Liver (tissue), 7 donors: ENCODE measurements at regions not wholly inside any gene's neighbourhood (a gene's known extent, or its start where the extent isn't known, plus 50 kb on each side); places are given as distances from the start of the nearest gene placed in this dataset.

Source experiments
- DNase-seq: peaks from one replicate; pipeline ENCODE4 v3.0.0-alpha.2; 2017; ENCODE audit warnings: low spot score
- H3K27ac ChIP-seq, 2 donors: one replicate each; pipeline ENCODE4 v1.7.0; 2013; ENCODE audit warnings: inconsistent platforms in 2 of 2, low read length in 2 of 2, control low read depth in 1 of 2, low read depth in 1 of 2, mild to moderate bottlenecking in 1 of 2
- H3K27me3 ChIP-seq, 4 donors: one replicate each; pipeline versions ENCODE4 v1.6.1 to v1.7.0; 2013; ENCODE audit warnings: low read length in 3 of 4, inconsistent platforms in 1 of 4, mild to moderate bottlenecking in 1 of 4, moderate library complexity in 1 of 4; ENCODE audit not compliant: control insufficient read depth in 4 of 4, insufficient read depth in 4 of 4
- H3K36me3 ChIP-seq, 4 donors: one replicate each; pipeline versions ENCODE4 v1.6.1 to v1.7.0; 2013; ENCODE audit warnings: low read length in 3 of 4, mild to moderate bottlenecking in 3 of 4, low read depth in 1 of 4, moderate library complexity in 1 of 4; ENCODE audit not compliant: control insufficient read depth in 4 of 4, insufficient read depth in 3 of 4
- H3K4me1 ChIP-seq, 4 donors: one replicate each; pipeline versions ENCODE4 v1.6.1 to v1.7.0; 2013; ENCODE audit warnings: low read length in 3 of 4, mild to moderate bottlenecking in 3 of 4, moderate library complexity in 1 of 4; ENCODE audit not compliant: control insufficient read depth in 4 of 4, insufficient read depth in 4 of 4
- H3K4me3 ChIP-seq, 3 donors: one replicate each; pipeline versions ENCODE4 v1.6.1 to v1.7.0; 2013; ENCODE audit warnings: low read length in 3 of 3, control low read depth in 1 of 3, low read depth in 1 of 3, mild to moderate bottlenecking in 1 of 3
- H3K9ac ChIP-seq, 2 donors: one replicate each; pipeline ENCODE4 v1.7.0; 2013; ENCODE audit warnings: low read length in 2 of 2, mild to moderate bottlenecking in 2 of 2, moderate library complexity in 2 of 2, control low read depth in 1 of 2, low read depth in 1 of 2
- H3K9me3 ChIP-seq, 4 donors: one replicate each; pipeline versions ENCODE4 v1.6.1 to v1.7.0; 2013; ENCODE audit warnings: low read length in 3 of 4; ENCODE audit not compliant: control insufficient read depth in 4 of 4
- EGR1 ChIP-seq, 2 donors: IDR thresholded peaks; 2 replicates each; pipeline ENCODE4 v1.6.1; 2016 to 2018; ENCODE audit warnings: antibody characterized with exemption in 2 of 2, low read depth in 2 of 2
- FOXA1 ChIP-seq: IDR thresholded peaks from 2 replicates; pipeline ENCODE4 v1.6.1; 2016; ENCODE audit warnings: antibody characterized with exemption
- FOXA2 ChIP-seq: IDR thresholded peaks from 2 replicates; pipeline ENCODE4 v1.6.1; 2016; ENCODE audit warnings: antibody characterized with exemption
- GABPA ChIP-seq, 2 donors: IDR thresholded peaks in 1 of 2; conservative IDR thresholded peaks in 1 of 2; 2 replicates each; pipeline ENCODE4 v1.6.1; 2016; ENCODE audit warnings: antibody characterized with exemption in 2 of 2, mild to moderate bottlenecking in 1 of 2, moderate library complexity in 1 of 2
- HNF4A ChIP-seq, 2 donors: conservative IDR thresholded peaks; 2 replicates each; pipeline ENCODE4 v1.6.1; 2016; ENCODE audit warnings: antibody characterized with exemption in 2 of 2, mild to moderate bottlenecking in 2 of 2
- HNF4G ChIP-seq: IDR thresholded peaks from 2 replicates; pipeline ENCODE4 v1.6.1; 2016; ENCODE audit warnings: antibody characterized with exemption
- JUND ChIP-seq, 2 donors: IDR thresholded peaks; 2 replicates each; pipeline ENCODE4 v1.6.1; 2016; ENCODE audit warnings: antibody characterized with exemption in 2 of 2
- NR2F2 ChIP-seq: IDR thresholded peaks from 2 replicates; pipeline ENCODE4 v1.6.1; 2016; ENCODE audit warnings: antibody characterized with exemption
- RAD21 ChIP-seq, 2 donors: IDR thresholded peaks; 2 replicates each; pipeline ENCODE4 v1.6.1; 2016; ENCODE audit warnings: antibody characterized with exemption in 2 of 2, mild to moderate bottlenecking in 2 of 2
- RXRA ChIP-seq, 2 donors: IDR thresholded peaks; 2 replicates each; pipeline ENCODE4 v1.6.1; 2017 to 2018; ENCODE audit warnings: antibody characterized with exemption in 2 of 2, mild to moderate bottlenecking in 1 of 2
- SP1 ChIP-seq: IDR thresholded peaks from 2 replicates; pipeline ENCODE4 v1.6.1; 2018; ENCODE audit warnings: antibody characterized with exemption, mild to moderate bottlenecking
- TAF1 ChIP-seq: conservative IDR thresholded peaks from 2 replicates; pipeline ENCODE4 v1.6.1; 2016; ENCODE audit warnings: antibody characterized with exemption, mild to moderate bottlenecking
- YY1 ChIP-seq: IDR thresholded peaks from 2 replicates; pipeline ENCODE4 v1.6.1; 2016; ENCODE audit warnings: antibody characterized with exemption, mild to moderate bottlenecking
- TF ChIP-seq, protein P1 (sequence below): IDR thresholded peaks from 2 replicates; pipeline ENCODE4 v1.6.1; 2016; ENCODE audit warnings: antibody characterized with exemption
- TF ChIP-seq, protein P2 (sequence below): IDR thresholded peaks from 2 replicates; pipeline ENCODE4 v1.6.1; 2016; ENCODE audit warnings: antibody characterized with exemption
- TF ChIP-seq, protein P3 (sequence below): IDR thresholded peaks from 2 replicates; pipeline ENCODE4 v1.6.1; 2016; ENCODE audit warnings: antibody characterized with exemption
- TF ChIP-seq, protein P4 (sequence below): fragments of 150-350 bp; IDR thresholded peaks from 2 replicates; pipeline ENCODE4 v1.5.1; 2017; ENCODE audit warnings: improper control_type of control experiment, low read depth, low read length; ENCODE audit not compliant: missing input control
- TF ChIP-seq, protein P5 (sequence below): IDR thresholded peaks from 2 replicates; pipeline ENCODE4 v1.6.1; 2016; ENCODE audit warnings: antibody characterized with exemption, mild to moderate bottlenecking
- donor health status: healthy.
- donor health status: healthy.
- donor health status: healthy.
- donor health status: healthy.

DNA sequence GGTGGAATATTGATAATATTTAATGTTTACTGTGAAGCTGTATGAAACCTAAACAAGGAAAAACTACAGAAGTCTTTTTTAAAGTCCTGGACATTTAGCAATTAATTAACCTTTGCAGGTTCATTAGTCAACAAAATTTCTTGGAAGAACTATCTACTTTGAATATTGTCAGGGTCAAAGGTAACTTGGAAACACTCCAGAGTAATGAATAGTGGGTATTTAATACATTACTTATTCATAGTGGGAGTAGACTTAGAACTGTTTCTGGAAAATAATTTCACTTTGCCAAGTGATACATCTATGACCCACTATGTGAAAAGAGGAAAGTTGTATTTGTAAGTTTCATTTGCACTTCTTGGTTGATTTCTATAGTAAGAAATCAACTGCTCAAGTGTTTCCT is 319.1 kb downstream of the TFAP2B start:
- peak; percentile 20 to 56 for TF ChIP-seq RAD21 (IDR thresholded peaks at IDR 0.05)
- peak; percentile 40 for TF ChIP-seq YY1
- TF ChIP-seq, protein P1, sequence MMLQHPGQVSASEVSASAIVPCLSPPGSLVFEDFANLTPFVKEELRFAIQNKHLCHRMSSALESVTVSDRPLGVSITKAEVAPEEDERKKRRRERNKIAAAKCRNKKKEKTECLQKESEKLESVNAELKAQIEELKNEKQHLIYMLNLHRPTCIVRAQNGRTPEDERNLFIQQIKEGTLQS = no peak
- peak; percentile 68 to 71 for TF ChIP-seq RXRA (IDR thresholded peaks at IDR 0.05)
- TF ChIP-seq GABPA (IDR thresholded peaks at IDR 0.05 in 1 of 2, conservative IDR thresholded peaks at IDR 0.05 in 1 of 2) = no peak
- TF ChIP-seq, protein P2, sequence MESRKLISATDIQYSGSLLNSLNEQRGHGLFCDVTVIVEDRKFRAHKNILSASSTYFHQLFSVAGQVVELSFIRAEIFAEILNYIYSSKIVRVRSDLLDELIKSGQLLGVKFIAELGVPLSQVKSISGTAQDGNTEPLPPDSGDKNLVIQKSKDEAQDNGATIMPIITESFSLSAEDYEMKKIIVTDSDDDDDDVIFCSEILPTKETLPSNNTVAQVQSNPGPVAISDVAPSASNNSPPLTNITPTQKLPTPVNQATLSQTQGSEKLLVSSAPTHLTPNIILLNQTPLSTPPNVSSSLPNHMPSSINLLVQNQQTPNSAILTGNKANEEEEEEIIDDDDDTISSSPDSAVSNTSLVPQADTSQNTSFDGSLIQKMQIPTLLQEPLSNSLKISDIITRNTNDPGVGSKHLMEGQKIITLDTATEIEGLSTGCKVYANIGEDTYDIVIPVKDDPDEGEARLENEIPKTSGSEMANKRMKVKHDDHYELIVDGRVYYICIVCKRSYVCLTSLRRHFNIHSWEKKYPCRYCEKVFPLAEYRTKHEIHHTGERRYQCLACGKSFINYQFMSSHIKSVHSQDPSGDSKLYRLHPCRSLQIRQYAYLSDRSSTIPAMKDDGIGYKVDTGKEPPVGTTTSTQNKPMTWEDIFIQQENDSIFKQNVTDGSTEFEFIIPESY = peak; percentile 41
- TF ChIP-seq FOXA2 = peak; percentile 39
- peak in 1 of 2 donors; percentile 55 for TF ChIP-seq EGR1 (IDR thresholded peaks at IDR 0.05; ENCODE audit: low read depth in 2 of 2)
- peak; percentile 41 for TF ChIP-seq HNF4G
- TF ChIP-seq, protein P3, sequence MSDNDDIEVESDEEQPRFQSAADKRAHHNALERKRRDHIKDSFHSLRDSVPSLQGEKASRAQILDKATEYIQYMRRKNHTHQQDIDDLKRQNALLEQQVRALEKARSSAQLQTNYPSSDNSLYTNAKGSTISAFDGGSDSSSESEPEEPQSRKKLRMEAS = peak; percentile 45
- no peak for TF ChIP-seq TAF1
- TF ChIP-seq FOXA1 = no peak
- TF ChIP-seq JUND (IDR thresholded peaks at IDR 0.05) = peak; percentile 28 to 66
- TF ChIP-seq NR2F2 = peak; percentile 39
- TF ChIP-seq, protein P4, sequence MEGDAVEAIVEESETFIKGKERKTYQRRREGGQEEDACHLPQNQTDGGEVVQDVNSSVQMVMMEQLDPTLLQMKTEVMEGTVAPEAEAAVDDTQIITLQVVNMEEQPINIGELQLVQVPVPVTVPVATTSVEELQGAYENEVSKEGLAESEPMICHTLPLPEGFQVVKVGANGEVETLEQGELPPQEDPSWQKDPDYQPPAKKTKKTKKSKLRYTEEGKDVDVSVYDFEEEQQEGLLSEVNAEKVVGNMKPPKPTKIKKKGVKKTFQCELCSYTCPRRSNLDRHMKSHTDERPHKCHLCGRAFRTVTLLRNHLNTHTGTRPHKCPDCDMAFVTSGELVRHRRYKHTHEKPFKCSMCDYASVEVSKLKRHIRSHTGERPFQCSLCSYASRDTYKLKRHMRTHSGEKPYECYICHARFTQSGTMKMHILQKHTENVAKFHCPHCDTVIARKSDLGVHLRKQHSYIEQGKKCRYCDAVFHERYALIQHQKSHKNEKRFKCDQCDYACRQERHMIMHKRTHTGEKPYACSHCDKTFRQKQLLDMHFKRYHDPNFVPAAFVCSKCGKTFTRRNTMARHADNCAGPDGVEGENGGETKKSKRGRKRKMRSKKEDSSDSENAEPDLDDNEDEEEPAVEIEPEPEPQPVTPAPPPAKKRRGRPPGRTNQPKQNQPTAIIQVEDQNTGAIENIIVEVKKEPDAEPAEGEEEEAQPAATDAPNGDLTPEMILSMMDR = no peak
- TF ChIP-seq SP1 = peak; percentile 77
- TF ChIP-seq HNF4A (conservative IDR thresholded peaks at IDR 0.05) = peak; percentile 83 to 86
- TF ChIP-seq, protein P5, sequence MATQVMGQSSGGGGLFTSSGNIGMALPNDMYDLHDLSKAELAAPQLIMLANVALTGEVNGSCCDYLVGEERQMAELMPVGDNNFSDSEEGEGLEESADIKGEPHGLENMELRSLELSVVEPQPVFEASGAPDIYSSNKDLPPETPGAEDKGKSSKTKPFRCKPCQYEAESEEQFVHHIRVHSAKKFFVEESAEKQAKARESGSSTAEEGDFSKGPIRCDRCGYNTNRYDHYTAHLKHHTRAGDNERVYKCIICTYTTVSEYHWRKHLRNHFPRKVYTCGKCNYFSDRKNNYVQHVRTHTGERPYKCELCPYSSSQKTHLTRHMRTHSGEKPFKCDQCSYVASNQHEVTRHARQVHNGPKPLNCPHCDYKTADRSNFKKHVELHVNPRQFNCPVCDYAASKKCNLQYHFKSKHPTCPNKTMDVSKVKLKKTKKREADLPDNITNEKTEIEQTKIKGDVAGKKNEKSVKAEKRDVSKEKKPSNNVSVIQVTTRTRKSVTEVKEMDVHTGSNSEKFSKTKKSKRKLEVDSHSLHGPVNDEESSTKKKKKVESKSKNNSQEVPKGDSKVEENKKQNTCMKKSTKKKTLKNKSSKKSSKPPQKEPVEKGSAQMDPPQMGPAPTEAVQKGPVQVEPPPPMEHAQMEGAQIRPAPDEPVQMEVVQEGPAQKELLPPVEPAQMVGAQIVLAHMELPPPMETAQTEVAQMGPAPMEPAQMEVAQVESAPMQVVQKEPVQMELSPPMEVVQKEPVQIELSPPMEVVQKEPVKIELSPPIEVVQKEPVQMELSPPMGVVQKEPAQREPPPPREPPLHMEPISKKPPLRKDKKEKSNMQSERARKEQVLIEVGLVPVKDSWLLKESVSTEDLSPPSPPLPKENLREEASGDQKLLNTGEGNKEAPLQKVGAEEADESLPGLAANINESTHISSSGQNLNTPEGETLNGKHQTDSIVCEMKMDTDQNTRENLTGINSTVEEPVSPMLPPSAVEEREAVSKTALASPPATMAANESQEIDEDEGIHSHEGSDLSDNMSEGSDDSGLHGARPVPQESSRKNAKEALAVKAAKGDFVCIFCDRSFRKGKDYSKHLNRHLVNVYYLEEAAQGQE = no peak
- no peak overlapping the region for H3K9ac ChIP-seq
- H3K4me3 ChIP-seq = no peak overlapping the region
- no peaks in the 10 kb centered on the region for H3K36me3 ChIP-seq
- DNase-seq = no peak
- peaks cover 0 to 6% (median 0%) of the 10 kb centered on the region in 4 donors for H3K9me3 ChIP-seq
- no peaks in the 10 kb centered on the region for H3K27me3 ChIP-seq
- H3K4me1 ChIP-seq = peaks cover 3 to 30% (median 7%) of the 10 kb centered on the region in 4 donors
- H3K27ac ChIP-seq = peak overlapping the region; percentile 61 to 67
